ENCODE measurements at regions not wholly inside any gene's neighbourhood (a gene's known extent, or its start where the extent isn't known, plus 50 kb on each side); places are given as distances from the start of the nearest gene placed in this dataset.
A peak's percentile ranks its signal among the peaks of the same experiment; 100 is the strongest.

DNA sequence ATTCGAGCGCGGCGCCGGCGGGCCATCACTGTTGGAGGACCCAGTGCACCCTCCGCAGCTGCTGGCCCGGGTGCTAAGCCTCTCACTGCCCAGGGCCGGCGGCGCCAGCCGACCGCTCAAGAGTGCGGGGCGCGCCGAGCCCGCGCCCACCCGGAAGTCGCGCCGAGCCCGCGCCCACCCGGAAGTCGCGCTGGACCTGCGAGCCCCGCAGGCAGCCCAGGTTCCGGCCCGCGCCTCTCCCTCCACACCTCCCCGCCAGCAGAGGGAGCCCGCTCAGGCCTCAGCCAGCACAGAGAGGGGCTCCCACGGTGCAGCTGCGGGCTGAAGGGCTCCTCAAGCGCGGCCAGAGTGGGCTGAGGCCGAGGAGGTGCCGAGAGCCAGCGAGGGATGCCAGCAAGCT lies 170.8 kb downstream of the GTF2H2C_2 start:
- DNase-seq: peak; percentile 47
